ENCODE measurements at regions not wholly inside any gene's neighbourhood (a gene's known extent, or its start where the extent isn't known, plus 50 kb on each side); places are given as distances from the start of the nearest gene placed in this dataset.

- no peak for DNase-seq
- WGBS (ENCODE audit: insufficient coverage, low coverage, low lambda C conversion rate, missing lambda C conversion rate), result 61% methylated on average over 7 of the region's 13 CpGs
- H3K4me1 ChIP-seq, result no peaks in the 10 kb centered on the region
- no peak for TF ChIP-seq POLR2A (IDR thresholded peaks at IDR 0.05)
- TF ChIP-seq, protein P1, sequence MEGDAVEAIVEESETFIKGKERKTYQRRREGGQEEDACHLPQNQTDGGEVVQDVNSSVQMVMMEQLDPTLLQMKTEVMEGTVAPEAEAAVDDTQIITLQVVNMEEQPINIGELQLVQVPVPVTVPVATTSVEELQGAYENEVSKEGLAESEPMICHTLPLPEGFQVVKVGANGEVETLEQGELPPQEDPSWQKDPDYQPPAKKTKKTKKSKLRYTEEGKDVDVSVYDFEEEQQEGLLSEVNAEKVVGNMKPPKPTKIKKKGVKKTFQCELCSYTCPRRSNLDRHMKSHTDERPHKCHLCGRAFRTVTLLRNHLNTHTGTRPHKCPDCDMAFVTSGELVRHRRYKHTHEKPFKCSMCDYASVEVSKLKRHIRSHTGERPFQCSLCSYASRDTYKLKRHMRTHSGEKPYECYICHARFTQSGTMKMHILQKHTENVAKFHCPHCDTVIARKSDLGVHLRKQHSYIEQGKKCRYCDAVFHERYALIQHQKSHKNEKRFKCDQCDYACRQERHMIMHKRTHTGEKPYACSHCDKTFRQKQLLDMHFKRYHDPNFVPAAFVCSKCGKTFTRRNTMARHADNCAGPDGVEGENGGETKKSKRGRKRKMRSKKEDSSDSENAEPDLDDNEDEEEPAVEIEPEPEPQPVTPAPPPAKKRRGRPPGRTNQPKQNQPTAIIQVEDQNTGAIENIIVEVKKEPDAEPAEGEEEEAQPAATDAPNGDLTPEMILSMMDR (IDR thresholded peaks at IDR 0.05), result no peak
- no peaks in the 10 kb centered on the region for H3K36me3 ChIP-seq
- intact Hi-C loops (cut with DNase I), result no loop called here
- no peak overlapping the region for H3K4me3 ChIP-seq
- no peaks in the 10 kb centered on the region for H3K9me3 ChIP-seq
- H3K27ac ChIP-seq, result no peak overlapping the region
- no peaks in the 10 kb centered on the region for H3K27me3 ChIP-seq
- ATAC-seq, result no peak
Observed at GRCh38 chr5:4083591-4084337, 488.1 kb downstream of the IRX1 start.

- H3K9me3 ChIP-seq, result no peaks in the 10 kb centered on the region
- no peak overlapping the region for H3K4me3 ChIP-seq
- no peaks in the 10 kb centered on the region for H3K4me1 ChIP-seq
- no peak overlapping the region for H3K27ac ChIP-seq
- no peaks in the 10 kb centered on the region for H3K27me3 ChIP-seq
- intact Hi-C loops (cut with DNase I), result no loop called here
- TF ChIP-seq POLR2A (IDR thresholded peaks at IDR 0.05), result no peak
- TF ChIP-seq, protein P1 (IDR thresholded peaks at IDR 0.05), result no peak
- ATAC-seq (no peak), DNase-seq (no peak)
- H3K36me3 ChIP-seq, result no peaks in the 10 kb centered on the region
- 83% methylated on average over 1 of the region's 4 CpGs for WGBS (ENCODE audit: insufficient coverage, low coverage, low lambda C conversion rate, missing lambda C conversion rate)
Observed at GRCh38 chr5:4086081-4086480, 490.4 kb downstream of the IRX1 start.

DNA sequence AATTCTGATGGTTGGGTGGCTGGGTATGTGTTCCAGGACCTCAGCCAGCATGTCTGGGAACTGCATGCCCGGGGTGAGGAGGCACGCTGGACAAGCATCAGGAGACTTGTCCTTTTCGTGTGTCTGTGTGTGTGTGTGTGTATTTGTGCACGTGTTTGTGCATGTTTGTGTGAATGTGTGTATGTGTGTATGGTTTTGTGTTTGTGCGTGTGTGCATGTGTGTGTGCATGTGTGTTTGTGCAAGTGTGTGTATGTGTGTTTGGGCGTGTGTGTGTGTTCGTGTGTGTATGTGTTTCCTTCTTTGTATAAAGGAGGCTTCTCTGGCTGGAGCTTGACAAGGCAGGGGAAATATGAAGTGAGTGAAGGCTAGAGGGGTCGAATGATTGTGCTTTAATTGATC lies 491.5 kb downstream of the IRX1 start:
- H3K36me3 ChIP-seq, result no peaks in the 10 kb centered on the region
- no peak for ATAC-seq
- DNase-seq, result no peak
- no peaks in the 10 kb centered on the region for H3K9me3 ChIP-seq
- no peak overlapping the region for H3K27ac ChIP-seq
- no peaks in the 10 kb centered on the region for H3K4me1 ChIP-seq
- no peak for TF ChIP-seq POLR2A (IDR thresholded peaks at IDR 0.05)
- TF ChIP-seq, protein P1 (IDR thresholded peaks at IDR 0.05), result no peak
- no peak overlapping the region for H3K4me3 ChIP-seq
- WGBS (ENCODE audit: insufficient coverage, low coverage, low lambda C conversion rate, missing lambda C conversion rate), result 41% methylated on average over 8 of the region's 8 CpGs
- intact Hi-C loops (cut with DNase I), result no loop called here
- H3K27me3 ChIP-seq, result no peaks in the 10 kb centered on the region

- 44% methylated on average over 1 of the region's 1 CpG for WGBS (ENCODE audit: insufficient coverage, low coverage, low lambda C conversion rate, missing lambda C conversion rate)
- no peak for ATAC-seq
- H3K27me3 ChIP-seq, result no peaks in the 10 kb centered on the region
- H3K27ac ChIP-seq, result no peak overlapping the region
- H3K9me3 ChIP-seq, result no peaks in the 10 kb centered on the region
- no peak for TF ChIP-seq POLR2A (IDR thresholded peaks at IDR 0.05)
- TF ChIP-seq, protein P1 (IDR thresholded peaks at IDR 0.05), result no peak
- H3K4me1 ChIP-seq, result no peaks in the 10 kb centered on the region
- no peak for DNase-seq
- intact Hi-C loops (cut with DNase I), result no loop called here
- H3K4me3 ChIP-seq, result no peak overlapping the region
- no peaks in the 10 kb centered on the region for H3K36me3 ChIP-seq
Observed at GRCh38 chr5:4089087-4089486, 493.5 kb downstream of the IRX1 start.
